Hematopoietic multipotent progenitor cell treated with erythropoietin and hydrocortisone succinate and interleukin-3 and kit ligand, for 4 days (in vitro differentiated cells): ENCODE measurements at regions not wholly inside any gene's neighbourhood (a gene's known extent, or its start where the extent isn't known, plus 50 kb on each side); places are given as distances from the start of the nearest gene placed in this dataset.
A peak's percentile ranks its signal among the peaks of the same experiment; 100 is the strongest.

Source experiments
- DNase-seq: peaks from one replicate; pipeline ENCODE4 v3.0.0-alpha.2; 2015

DNA sequence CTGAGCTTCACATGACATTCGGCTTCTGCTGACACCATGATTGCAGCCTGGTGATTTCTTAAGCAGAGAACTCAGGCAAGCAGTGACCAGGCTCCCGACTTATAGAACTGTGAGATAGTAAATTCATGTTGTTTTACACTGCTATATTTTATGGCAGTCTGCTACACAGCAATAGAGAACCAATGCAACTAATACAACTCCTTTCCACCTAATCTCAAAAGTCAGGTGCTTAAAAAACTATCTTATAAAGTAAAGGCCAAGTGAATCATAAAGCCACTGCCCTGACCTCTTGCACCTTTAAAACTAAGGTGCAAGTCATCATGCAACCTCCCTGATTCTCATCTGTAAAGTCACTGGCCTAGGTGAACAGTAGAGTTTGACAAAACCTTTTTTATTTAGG, 95.3 kb upstream of the GLS start:
- DNase-seq: no peak

DNA sequence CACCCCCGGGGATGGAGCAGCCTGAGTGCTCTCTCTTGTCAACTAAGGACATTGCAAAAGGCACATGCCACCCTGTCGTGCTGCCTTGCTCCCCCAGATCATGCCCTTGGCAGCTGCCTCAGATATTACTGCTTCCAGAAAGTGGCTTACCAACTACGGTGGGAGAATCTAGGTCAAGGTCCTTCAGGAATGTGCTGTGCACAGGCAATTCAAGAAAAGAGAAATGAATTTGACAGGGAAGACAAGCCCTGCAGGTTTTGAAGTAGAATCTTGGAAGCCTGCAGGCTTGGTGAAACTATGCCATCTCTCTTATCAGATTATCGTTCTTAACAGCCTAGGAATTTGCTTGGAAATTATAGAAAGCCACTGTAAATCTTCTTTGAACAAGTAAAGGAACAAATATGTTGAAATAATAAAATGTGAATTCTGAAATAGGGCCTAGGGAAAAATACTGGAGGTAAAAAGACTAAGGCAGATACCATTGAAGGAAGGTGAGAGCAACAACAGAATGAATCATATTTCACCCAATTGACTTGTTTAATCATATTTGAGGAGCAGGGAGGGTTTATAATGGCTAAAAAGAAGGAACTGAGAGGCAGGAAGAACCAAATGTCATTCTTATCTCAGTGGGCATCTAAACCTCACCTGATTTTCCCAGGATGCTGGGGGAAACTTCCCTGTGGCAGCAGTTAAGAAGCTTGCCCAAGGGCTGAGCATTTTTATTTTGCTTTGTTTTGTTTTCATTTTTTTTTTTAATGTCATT, 94.0 kb upstream of the GLS start:
- no peak for DNase-seq

DNA sequence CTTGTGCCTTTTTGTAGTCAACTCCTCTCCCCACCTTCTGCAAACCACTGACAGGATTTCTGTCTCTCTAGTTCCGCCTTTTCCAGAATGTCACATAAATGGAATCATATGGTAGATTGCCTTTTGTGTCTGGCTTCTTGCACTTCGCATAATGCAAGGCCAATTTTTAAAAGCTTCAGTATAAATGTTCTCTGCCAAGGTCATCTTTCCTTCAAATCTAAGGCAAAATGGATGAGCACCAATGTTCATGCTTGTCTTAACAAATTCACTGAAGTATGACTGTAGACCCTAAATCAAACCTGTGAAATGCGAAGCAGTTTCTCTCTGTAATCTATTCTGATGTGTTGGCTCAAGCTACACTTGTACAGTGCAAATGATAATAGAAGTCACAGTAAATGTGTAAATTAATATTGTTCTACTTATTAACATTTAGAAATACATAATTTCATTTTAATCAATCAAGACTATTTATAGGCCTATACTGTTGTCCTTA, 92.8 kb upstream of the GLS start:
- no peak for DNase-seq

DNA sequence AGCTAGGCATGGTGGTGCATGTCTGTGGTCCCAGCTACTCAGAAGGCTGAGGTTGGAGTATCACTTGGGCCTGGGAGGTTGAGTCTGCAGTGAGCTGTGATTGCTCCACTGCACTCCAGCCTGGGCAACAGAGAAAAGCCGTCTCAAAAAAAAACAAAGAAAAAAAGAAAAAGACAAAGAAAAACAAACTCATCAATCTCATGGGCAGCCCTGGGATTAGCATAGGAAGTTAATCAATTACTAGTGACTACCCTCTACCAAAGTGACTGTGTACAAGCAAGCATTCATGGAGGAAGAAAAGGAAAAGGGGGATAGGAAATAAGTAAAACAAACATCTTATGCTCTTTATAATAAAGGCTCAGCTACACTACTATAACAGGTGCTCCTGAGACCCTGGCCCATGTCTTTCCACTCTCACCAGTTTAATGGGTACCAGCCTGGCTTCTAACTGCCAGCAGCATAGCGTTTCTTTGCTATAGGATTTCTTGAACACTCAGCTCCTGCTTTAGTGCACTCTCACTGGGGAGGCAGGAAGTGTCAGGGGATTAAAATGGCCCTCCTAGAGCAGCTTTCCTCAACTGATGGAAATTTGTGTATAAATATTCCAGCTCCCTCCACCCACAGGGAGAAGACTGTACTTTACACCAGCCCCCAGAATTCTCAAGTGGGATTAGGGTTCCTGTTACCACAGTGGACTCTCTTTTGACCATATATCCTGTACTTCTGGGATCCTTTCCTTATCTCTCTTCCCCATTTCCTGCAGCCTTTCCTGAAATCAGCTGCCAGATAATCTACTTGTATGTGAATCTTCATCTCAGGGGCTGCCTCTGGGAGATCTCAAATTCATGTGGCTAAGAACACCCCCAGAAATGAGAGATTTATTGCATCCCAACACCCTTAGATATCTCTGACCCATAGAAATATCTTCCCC, 91.3 kb upstream of the GLS start:
- peak; percentile 16 for DNase-seq

DNA sequence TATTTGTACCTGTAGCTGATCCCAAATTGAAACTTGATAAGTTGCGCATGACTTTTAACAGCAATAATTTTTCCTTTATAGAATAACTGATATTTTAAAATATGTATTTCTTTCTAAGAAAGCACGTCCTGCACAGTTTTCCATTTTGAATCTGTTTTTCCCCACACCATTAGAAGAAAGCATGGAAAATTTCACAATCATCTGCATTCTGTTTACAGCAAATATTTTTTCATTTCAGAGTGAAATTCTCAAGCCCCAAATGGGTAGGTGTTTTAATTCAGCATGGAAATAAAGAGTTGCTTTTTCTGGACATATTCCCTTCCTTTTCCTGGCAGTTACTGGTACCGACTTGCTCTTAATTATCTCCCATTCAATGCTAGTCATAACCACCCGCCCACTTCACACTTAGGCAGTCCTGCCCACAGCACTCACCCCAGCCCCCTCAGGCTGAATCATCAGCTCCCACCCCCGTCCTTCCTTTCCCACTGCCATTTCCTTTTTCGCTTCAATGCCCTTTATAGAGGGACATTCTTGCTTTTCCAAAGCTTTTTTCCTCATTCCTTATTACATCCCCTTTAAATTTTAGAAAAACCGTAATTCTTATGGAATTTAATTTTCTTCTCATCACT, 89.2 kb upstream of the GLS start:
- peak; percentile 40 for DNase-seq

DNA sequence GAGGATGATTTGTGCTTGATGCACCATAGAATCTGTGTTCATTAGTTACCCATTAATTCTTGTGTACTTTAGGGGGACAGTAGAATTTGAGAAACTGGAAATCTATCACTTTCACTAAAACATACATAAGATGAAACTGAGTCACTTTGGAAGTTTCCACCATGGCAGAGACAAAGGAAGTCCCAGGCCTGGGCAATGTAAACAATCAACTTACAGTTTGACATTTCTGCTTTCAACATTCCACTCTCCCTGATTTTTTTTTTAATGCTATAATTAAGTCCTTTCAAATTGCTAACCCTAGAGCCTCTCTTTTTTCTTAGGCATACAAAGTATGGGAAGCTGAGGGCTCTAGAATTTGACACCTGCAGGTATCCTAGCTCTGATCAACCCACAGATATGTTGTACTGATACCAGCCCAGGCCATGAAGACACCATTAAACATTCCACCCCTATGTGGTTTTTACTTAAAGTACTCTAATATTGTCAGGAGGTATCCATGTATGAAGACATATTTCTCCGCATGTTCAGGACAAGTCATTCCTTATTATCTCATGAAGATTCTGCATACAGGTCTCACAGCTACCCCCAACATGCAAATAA, 88.5 kb upstream of the GLS start:
- DNase-seq: no peak

DNA sequence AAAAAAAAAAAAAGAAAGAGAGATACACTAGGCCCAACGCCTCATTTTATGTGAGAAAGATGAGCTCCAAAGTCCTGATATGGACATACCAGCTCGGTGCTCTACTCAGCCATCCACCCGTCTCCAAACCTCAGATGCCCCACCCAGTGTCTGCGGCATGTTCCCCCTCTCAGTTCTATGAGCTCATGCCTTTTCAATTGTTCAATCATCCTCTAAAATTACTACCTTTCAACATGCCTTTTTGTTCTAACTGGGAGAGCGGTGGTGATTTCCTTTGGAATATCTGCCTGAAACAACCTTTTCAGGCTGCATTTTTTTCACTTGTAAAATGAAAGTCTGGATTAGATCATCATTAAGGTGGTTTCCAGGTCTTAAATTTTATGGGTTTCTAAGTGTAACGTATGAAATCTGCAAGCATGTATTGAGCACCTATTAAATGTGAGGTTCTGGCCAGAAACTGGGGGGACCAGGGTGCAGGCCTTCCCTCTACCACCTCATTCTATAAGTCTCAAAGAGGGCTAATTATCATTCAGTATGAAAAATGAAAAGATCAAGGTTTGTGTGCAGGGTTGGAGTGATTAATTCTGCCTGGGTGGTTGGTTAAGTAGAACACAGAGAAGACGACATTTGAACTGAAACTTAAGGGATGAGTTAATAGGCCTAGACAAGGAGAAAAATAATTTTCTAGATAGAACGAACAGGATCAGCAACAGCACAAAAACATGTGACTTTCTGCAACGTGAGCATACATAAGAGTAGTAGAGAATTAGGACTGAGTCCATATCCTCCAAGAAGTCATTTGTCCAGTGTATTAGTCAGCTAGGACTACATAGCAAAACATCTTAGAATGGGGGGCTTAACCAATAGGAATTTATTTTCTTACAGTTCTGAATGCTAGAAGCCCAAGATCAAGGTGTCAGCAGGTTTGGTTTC, 87.4 kb upstream of the GLS start:
- no peak for DNase-seq

DNA sequence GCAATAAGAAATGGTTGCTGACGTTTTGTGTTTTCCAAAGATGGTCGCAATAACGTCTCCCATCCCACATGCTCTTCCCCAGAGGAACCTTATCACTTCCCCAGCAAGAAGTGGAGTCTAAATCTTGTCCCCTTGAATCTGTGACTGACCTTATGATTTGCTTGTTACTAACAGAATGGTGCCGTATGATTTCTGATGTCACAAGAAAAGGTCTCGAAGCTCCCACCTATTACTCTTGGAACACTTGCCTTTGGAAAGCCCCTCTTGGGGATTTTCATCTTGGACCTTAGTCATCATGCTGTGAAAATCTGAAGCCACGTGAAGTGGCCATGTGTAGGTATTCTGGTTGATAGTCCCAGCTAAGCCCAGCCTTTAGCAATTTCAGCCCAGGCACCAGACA, 86.2 kb upstream of the GLS start:
- DNase-seq: no peak

DNA sequence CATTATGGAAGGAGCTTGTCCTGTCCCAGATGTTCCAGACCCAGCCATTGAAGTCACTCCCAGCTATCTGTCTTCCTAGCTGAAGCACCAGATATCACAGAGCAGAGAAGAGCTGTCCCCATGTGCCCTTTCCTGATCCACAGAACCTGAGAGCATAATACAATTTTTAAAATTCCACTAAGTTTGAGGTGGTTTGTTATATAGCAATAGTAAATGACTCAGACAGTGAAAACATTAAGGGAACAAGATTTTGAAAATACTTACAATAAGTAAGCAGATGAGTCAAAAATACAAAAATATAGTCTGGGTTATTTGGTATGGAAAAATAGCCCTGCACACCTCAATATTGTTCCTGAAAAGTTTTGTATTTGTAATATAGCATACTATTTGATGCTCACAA, 85.8 kb upstream of the GLS start:
- DNase-seq: no peak

DNA sequence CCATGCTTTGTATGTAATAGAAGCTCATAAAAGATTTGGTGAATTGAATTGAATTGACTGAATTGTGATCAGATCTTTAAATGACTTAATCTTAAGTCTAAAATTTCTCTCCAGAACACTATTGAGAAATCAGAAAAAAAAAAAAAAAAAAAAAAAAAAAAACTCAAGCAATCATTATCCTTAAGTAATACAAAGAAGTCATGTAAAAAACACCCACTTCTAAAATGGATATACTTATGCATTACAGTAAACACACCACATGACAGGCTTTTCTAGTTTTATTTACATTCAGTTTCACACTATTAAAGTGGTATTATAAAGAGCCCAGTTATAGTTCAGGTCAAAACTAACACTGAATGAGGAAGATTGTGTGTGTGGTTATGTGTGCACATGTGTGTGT, 84.9 kb upstream of the GLS start:
- no peak for DNase-seq

DNA sequence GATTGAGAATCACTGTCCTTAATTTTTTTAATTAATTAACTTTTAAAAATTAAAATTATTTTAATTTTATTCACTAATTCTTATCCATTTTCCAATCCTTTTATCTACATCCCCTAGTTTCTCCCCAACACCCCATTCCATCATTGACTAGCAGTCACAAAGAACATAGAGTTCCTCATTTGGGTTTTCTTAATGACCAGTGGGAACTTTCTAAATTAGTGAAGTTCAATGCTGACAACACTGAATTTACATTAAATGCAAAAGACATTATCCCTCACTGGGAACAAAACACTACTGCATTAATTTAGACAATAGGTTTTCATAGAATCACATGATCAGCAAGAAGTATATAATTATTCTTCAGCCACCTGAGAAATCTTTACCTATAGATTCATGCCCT, 80.6 kb upstream of the GLS start:
- no peak for DNase-seq

DNA sequence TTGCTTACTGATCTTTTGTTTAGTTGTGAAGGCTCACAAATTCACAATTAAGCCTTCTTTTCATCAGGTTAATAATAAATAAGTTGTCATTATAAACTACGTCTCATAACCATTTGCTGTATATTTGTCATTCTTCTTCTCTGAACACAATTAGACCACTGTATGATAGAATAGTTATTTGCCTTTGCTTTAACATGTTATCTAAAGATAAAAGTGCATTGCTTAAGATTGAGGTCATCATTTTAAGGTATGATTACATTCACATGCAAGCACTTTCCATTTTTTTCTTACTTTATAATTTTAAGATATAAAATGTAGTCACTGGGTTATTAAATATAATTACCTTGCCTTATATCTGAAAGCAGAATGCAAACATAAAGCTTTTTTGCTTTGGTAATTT, 80.1 kb upstream of the GLS start:
- DNase-seq: no peak

DNA sequence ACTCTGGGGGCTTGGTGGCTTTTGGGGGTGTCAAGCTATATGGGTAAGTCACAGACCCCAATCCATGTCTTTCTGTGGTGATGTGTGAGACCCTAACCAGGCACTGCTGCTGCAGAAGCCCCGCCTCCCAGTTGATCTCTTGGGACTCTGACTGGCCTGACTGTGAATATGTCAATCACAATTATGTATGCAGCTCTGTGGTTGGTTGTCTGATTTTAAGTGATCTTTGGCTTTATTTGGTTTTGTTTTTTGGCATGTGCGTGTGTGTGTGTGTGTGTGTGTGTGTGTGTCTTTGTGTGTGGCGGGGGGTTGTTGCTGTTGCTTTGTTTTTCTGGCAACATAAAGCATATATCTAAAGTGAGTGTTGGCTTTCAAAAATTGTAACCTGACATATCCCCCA, 78.5 kb upstream of the GLS start:
- no peak for DNase-seq

DNA sequence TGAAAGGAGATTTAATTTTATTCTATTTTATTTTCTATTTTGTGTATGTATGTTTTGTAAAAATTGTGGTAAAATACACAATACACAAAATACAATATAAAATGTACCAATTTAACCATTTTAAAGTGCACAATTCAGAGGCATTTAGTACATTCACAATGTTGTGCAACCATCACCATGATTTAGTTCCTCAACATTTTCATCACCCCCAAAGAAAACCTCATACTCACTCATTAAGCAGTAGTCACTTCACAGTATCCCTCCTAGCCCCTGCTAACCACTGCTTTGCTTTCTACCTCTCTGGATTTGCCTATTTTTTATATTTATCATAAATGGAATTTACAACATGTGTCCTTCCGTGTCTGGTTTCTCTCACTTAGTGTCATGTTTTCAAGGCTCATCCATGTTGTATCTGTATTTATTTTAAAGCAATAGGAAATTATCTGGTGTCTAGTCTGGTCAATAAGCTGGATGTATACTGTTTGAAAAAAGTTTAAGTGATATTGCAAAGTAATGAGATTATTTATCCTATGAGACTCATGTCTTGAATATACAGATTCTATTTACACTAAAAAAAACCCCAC, 77.9 kb upstream of the GLS start:
- peak; percentile 39 for DNase-seq

DNA sequence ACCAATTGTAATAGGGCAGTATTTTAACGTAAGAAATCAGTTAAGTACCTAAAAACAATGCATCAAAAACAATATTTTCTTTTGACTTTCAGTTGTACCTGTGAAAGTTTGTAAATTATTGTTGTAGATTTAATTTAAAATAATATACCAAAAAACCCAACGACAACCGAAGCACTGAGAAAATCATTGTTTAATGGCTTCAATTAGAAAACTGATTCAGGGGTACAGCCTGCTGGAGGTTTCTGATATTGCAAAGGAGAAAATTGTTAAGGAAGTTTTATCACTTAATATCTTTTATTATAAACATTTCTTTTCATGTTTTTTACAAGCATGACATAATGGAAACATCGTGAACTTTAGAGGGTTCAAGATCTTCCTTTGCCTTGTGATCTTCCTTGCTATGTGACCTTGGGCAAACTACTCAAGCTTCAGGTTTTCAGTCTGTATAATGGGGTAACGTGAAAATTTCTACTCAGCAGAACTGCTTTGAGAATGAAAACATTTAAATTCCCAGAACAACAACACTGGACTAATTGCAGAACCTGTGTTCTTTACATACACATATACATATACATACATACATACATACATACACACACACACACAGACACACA, 76.3 kb upstream of the GLS start:
- peak; percentile 67 for DNase-seq

DNA sequence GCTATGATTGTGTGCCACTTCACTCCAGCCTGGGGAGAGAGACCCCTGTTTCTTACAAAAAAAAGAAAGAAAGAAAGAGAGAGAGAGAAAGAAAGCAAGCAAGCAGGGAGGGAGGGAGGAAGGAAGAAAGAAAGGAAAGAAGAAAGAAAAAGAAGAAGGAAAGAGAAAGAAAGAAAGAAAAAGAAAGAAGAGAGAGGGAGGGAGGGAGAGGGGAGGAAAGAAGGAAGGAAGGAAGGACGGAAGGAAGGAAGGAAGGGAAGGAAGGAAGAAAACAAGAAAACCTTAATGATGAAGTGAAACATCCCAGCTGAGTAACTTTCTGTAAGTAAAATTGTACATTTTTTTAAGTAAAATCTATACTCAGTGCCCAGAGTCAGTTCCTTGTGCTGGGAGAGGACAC, 75.5 kb upstream of the GLS start:
- no peak for DNase-seq

DNA sequence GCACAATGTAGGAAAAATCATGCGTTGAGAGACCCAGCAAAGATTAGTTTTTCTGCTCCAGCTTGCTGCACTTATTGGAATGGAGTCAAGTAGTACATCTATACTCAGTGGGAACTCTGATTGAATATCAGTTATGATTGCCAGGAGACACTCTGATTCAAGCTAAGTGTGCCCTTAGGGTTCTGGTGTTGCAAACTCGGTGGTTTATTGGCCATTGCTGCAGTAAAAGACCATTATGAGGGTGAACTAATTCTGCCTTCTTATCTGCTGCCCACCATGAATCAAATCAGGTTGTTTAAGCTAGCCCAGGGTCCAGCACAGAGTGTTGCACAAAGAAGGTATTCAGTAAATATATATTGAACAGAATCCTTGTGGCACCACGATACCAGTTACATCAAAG, 74.8 kb upstream of the GLS start:
- no peak for DNase-seq

DNA sequence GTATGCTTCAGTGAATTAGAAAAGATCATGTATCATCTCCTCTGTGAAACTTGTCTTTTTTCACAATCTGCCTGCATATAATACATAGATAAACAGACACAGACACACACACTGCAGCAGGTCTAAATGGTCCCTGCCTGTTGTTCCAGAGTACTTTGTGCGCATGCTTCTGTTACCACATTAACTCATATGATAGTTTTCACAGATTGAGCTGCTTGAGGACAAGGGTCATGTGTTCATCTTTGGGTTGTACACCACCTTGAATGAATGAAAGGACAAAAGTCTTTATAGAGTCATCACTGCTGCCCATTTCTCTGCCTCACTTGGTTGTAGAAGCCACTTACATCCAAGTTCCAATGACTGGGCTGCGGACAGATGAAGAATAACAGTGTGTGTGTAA, 72.7 kb upstream of the GLS start:
- no peak for DNase-seq

DNA sequence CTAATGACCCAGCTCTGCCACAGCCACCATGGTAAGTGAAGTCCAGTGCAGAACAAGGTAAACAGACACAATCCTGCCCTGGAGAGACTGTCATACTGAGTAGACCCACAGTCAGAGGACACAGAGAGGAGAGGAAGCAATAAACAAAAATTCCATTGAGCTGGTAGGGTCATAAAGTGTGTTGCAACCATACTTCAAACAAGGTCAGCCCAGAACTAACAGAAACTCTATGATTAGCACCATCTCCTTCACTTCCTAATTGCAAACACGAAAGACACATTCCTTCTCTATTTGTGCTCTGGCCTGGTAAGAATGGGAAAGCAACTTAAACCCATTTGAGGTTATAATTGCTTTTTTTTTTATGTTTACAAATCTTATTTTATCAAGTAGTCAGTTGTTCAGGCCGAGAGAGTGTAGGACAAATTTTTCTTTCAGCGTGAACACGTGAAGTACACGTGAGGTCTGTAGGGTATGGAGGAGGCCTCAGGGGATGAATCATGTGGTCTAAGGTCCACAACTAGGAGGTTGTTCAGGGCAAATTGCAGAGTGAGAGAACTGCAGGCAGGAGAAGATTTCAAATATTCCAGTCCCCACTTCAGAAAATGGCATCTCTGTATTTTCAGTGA, 71.4 kb upstream of the GLS start:
- DNase-seq: no peak

DNA sequence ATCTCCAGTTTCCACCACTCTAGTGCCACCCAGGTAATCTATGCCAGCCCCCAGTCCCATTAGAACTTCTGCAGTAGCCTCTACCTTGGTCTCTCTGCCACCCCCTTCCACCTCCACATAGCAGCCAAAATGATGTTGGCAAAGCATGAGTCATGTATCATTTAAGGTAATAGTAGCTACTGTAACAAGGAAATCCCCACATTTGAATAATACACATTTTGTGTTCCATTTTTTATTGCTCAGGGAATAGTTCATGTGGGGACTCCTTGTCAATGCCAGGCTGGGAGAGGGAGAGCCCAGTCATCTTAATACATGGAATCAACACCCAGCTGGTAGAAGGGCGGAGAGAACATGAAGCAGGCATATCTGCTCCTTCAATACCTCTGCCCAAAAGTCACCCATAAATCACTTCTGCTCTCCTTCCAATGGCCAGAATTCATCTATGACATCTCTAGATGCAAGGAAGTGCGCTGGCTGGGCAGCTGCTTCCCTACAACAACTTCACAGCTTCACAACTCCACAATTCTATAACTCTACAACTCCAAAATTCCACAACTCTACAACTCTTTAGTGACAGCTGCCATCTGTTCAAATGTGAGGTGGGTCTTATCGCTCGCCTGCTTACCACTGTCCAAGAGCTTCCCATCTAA, 70.6 kb upstream of the GLS start:
- no peak for DNase-seq
